Adrenal gland (tissue), 9 donors: ENCODE measurements at regions not wholly inside any gene's neighbourhood (a gene's known extent, or its start where the extent isn't known, plus 50 kb on each side); places are given as distances from the start of the nearest gene placed in this dataset.

Experiments
- DNase-seq, 7 donors: peaks; one replicate each; pipeline ENCODE4 v3.0.0-alpha.2; 2019 to 2020
- H3K27ac ChIP-seq, 5 donors: fragments of 200-600 bp; sonication (generic) in 4 of 5; 1 replicate in 3 of 5; 2 replicates in 2 of 5; pipeline versions ENCODE4 v1.5.1 to v1.8.0; 2016 to 2020; ENCODE audit warnings: mild to moderate bottlenecking in 1 of 5
- H3K27me3 ChIP-seq: fragments of 200-600 bp; 2 replicates; pipeline ENCODE4 v1.8.0; 2021
- H3K36me3 ChIP-seq, 2 donors: fragments of 200-600 bp; replicated peaks in 1 of 2; 1 replicate in 1 of 2; 2 replicates in 1 of 2; pipeline versions ENCODE4 v1.5.1 to v1.8.0; 2018 to 2022
- H3K4me1 ChIP-seq, 2 donors: fragments of 200-600 bp; replicated peaks in 1 of 2; 1 replicate in 1 of 2; 2 replicates in 1 of 2; pipeline versions ENCODE4 v1.5.1 to v1.8.0; 2018 to 2021
- H3K4me3 ChIP-seq, 4 donors: fragments of 200-600 bp; sonication (generic) in 3 of 4; one replicate each; pipeline ENCODE4 v1.5.1; 2016 to 2018
- H3K9me3 ChIP-seq, 3 donors: fragments of 200-600 bp; sonication (generic) in 1 of 3; replicated peaks in 1 of 3; 1 replicate in 2 of 3; 2 replicates in 1 of 3; pipeline versions ENCODE4 v1.5.1 to v1.8.0; 2016 to 2021
- POLR2A ChIP-seq, 2 donors: fragments of 450-650 bp; IDR thresholded peaks; one replicate each; pipeline ENCODE4 v1.6.1; 2017; ENCODE audit warnings: antibody characterized with exemption in 2 of 2, mild to moderate bottlenecking in 2 of 2, moderate library complexity in 1 of 2
- WGBS, 4 donors: extraction: QIAGEN DNeasy Blood & Tissue Kit in 2 of 4; methylation state at CpG; one replicate each; pipeline versions ENCODE4 v1.1.5 to v1.1.7; 2013 to 2017; 5-methylcytosine and 5-hydroxymethylcytosine counted together
- intact Hi-C, 2 donors: fragments of 100-400 bp; cut with DNase I; formaldehyde crosslinking; loops; one replicate each; pipeline versions ENCODE4 v1.14.1 to v1.15.0; 2022 to 2023
- TF ChIP-seq, protein P1 (sequence below), 6 experiments: fragments of 450-650 bp in 4 of 6; fragments of 200-600 bp in 2 of 6; sonication (generic) in 1 of 6; IDR thresholded peaks; 1 replicate in 5 of 6; 2 replicates in 1 of 6; pipeline versions ENCODE4 v1.5.1 to v1.8.0; 2016 to 2021; ENCODE audit warnings: antibody characterized with exemption in 6 of 6, mild to moderate bottlenecking in 2 of 6, moderate library complexity in 1 of 6
- donor health status: healthy with polysubstance abuse.
- donor health status: Bipolar disorder and iron deficiency.
- donor health status: DM: yes; HTN: yes; CAD: no.
- donor health status: DM: no; HTN: no; CAD: no.
- donor health status: DM: no; HTN: no; CAD: no.

- intact Hi-C loops = no loop called here
- Histone ChIP-seq H3K4me1 (peaks cover 0 to 12% of the 10 kb centered on the region in 2 donors), H3K4me3 (no peak overlapping the region), H3K27ac (no peak overlapping the region), H3K9me3 (no peaks in the 10 kb centered on the region), H3K36me3 (no peaks in the 10 kb centered on the region), H3K27me3 (peaks cover 5% of the 10 kb centered on the region)
- DNase-seq = no peak
- TF ChIP-seq, protein P1, sequence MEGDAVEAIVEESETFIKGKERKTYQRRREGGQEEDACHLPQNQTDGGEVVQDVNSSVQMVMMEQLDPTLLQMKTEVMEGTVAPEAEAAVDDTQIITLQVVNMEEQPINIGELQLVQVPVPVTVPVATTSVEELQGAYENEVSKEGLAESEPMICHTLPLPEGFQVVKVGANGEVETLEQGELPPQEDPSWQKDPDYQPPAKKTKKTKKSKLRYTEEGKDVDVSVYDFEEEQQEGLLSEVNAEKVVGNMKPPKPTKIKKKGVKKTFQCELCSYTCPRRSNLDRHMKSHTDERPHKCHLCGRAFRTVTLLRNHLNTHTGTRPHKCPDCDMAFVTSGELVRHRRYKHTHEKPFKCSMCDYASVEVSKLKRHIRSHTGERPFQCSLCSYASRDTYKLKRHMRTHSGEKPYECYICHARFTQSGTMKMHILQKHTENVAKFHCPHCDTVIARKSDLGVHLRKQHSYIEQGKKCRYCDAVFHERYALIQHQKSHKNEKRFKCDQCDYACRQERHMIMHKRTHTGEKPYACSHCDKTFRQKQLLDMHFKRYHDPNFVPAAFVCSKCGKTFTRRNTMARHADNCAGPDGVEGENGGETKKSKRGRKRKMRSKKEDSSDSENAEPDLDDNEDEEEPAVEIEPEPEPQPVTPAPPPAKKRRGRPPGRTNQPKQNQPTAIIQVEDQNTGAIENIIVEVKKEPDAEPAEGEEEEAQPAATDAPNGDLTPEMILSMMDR (IDR thresholded peaks at IDR 0.05) = no peak
- no peak for TF ChIP-seq POLR2A (IDR thresholded peaks at IDR 0.05)
- WGBS, 4 donors = 91 to 95% (median 91%) methylated on average over 2 of the region's 2 CpGs
Measured at GRCh38 chr6:138569554-138569953, 70.3 kb upstream of the NHSL1 start.

DNA sequence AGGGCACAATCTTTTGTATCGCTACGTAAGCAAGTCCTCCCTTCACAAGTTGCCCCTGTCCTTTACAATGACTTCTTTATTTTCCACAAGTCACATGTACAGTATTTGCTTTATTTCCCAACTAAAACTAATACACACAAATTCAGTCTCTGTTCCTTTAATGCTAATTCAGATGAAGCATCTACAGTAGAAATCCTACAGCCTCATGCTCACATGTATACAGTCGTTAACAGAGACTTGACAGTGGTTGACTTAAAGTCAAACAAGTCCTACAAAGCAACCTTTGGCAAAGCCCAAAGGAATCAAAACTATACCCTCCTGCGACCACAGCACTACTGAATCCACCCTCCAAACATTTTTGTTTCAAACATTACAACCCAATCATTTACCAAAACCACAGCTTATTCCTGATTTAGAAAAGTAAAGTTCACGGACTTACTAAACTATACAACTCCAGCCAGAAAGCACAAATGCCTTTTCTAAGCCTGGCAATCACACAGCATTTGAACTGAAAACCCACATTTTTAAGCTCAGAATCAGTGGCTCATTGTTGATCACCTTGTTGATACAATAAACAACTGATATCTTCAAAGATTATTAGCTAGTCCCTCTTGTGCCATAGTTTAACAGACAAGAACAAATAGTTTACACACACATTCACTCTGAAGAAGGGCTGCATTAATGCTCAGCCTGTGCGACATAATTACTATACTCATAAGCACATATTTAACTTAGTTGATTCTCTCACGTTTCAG lies 70.9 kb upstream of the NHSL1 start:
- no peak overlapping the region for H3K4me3 ChIP-seq

GRCh38 chr6:138570725-138571029 lies 71.4 kb upstream of the NHSL1 start:
- Histone ChIP-seq H3K4me1 (peaks cover 0 to 12% of the 10 kb centered on the region in 2 donors), H3K9me3 (no peaks in the 10 kb centered on the region), H3K27me3 (peaks cover 5% of the 10 kb centered on the region), H3K36me3 (no peaks in the 10 kb centered on the region), H3K4me3 (no peak overlapping the region), H3K27ac (no peak overlapping the region)
- intact Hi-C loops = no loop called here
- 78 to 85% (median 80%) methylated on average over 4 of the region's 4 CpGs for WGBS, 4 donors
- TF ChIP-seq POLR2A (IDR thresholded peaks at IDR 0.05) = no peak
- TF ChIP-seq, protein P1 (IDR thresholded peaks at IDR 0.05) = no peak
- no peak for DNase-seq

More for the DNA sequence above, 70.9 kb upstream of the NHSL1 start:
- TF ChIP-seq, protein P1 (IDR thresholded peaks at IDR 0.05) = no peak
- no peak for TF ChIP-seq POLR2A (IDR thresholded peaks at IDR 0.05)
- 84 to 88% (median 86%) methylated on average over 7 of the region's 7 CpGs for WGBS, 4 donors
- Histone ChIP-seq H3K9me3 (no peaks in the 10 kb centered on the region), H3K4me1 (peaks cover 0 to 12% of the 10 kb centered on the region in 2 donors), H3K27me3 (peaks cover 5% of the 10 kb centered on the region), H3K36me3 (no peaks in the 10 kb centered on the region), H3K27ac (no peak overlapping the region)
- DNase-seq = no peak
- intact Hi-C loops = no loop called here

- TF ChIP-seq POLR2A (IDR thresholded peaks at IDR 0.05) = no peak
- TF ChIP-seq, protein P1 (IDR thresholded peaks at IDR 0.05) = no peak
- intact Hi-C loops = no loop called here
- peaks cover 5% of the 10 kb centered on the region for H3K27me3 ChIP-seq
- H3K4me3 ChIP-seq = peak overlapping the region in 1 of 4 donors; percentile 48
- H3K4me1 ChIP-seq = peaks cover 0 to 12% of the 10 kb centered on the region in 2 donors
- H3K9me3 ChIP-seq = no peaks in the 10 kb centered on the region
- WGBS, 4 donors = 64 to 70% (median 68%) methylated on average over 7 of the region's 7 CpGs
- no peak overlapping the region for H3K27ac ChIP-seq
- DNase-seq = no peak
- H3K36me3 ChIP-seq = no peaks in the 10 kb centered on the region
Measured at GRCh38 chr6:138571181-138571580, 71.9 kb upstream of the NHSL1 start.
